MM.1S (cell line): ENCODE measurements at regions not wholly inside any gene's neighbourhood (a gene's known extent, or its start where the extent isn't known, plus 50 kb on each side); places are given as distances from the start of the nearest gene placed in this dataset.

Experiments used
- EZH2 ChIP-seq: fragments of 300-600 bp; sonication (generic); optimal IDR thresholded peaks from 2 replicates; pipeline ENCODE3; 2017; ENCODE audit warnings: low read depth, mild to moderate bottlenecking, antibody characterized with exemption, low read length, mixed read lengths
- TF ChIP-seq, protein P1 (sequence below): fragments of 300-600 bp; sonication (generic); IDR thresholded peaks from 2 replicates; pipeline ENCODE4 v1.5.1; 2016; ENCODE audit warnings: antibody characterized with exemption, low read length, mixed read lengths

DNA sequence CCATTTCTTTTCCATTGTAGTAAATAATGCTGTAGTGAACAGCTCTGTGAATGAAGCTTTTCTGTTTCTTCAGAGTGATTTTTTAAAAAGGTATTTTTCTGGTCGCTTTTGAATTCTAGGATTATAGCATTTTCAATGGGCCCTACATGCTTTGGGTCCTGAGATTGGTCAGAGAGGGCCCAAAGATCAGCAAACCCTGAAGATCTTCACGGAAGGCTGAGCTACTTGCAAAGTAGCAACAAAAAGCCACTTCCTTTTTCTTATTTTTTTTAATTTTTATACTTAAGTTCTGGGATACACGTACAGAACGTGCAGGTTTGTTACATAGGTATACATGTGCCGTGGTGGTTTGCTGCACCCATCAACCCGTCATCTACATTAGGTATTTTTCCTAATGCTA, 200.5 kb downstream of the FAT3 start:
- TF ChIP-seq, protein P1, sequence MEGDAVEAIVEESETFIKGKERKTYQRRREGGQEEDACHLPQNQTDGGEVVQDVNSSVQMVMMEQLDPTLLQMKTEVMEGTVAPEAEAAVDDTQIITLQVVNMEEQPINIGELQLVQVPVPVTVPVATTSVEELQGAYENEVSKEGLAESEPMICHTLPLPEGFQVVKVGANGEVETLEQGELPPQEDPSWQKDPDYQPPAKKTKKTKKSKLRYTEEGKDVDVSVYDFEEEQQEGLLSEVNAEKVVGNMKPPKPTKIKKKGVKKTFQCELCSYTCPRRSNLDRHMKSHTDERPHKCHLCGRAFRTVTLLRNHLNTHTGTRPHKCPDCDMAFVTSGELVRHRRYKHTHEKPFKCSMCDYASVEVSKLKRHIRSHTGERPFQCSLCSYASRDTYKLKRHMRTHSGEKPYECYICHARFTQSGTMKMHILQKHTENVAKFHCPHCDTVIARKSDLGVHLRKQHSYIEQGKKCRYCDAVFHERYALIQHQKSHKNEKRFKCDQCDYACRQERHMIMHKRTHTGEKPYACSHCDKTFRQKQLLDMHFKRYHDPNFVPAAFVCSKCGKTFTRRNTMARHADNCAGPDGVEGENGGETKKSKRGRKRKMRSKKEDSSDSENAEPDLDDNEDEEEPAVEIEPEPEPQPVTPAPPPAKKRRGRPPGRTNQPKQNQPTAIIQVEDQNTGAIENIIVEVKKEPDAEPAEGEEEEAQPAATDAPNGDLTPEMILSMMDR = no peak
- no peak for TF ChIP-seq EZH2
